CD8-positive, alpha-beta memory T cell (primary cell): ENCODE measurements at regions not wholly inside any gene's neighbourhood (a gene's known extent, or its start where the extent isn't known, plus 50 kb on each side); places are given as distances from the start of the nearest gene placed in this dataset.
A peak's percentile ranks its signal among the peaks of the same experiment; 100 is the strongest.

Experiments used
- CTCF ChIA-PET: fragments of 350-600 bp; sonication (Branson Sonifier 250); formaldehyde crosslinking; loops from one replicate; lab custom pipeline; 2021; ENCODE audit warnings: antibody characterized with exemption; lab: Charles Lee
- POLR2A ChIA-PET: fragments of 350-600 bp; sonication (Branson Sonifier 250); formaldehyde crosslinking; loops from one replicate; lab custom pipeline; 2021; ENCODE audit warnings: antibody characterized with exemption; lab: Charles Lee
- DNase-seq, 5 donors: peaks; one replicate each; pipeline versions ENCODE4 v3.0.0 to v3.0.0-alpha.2; 2020 to 2022; ENCODE audit warnings: mixed read lengths in 1 of 5
- H3K27ac ChIP-seq: one replicate; pipeline ENCODE4 v1.7.0; 2013; ENCODE audit warnings: low read depth, mild to moderate bottlenecking, low read length, moderate library complexity
- H3K27me3 ChIP-seq: 2 replicates; pipeline ENCODE4 v1.7.0; 2013; ENCODE audit warnings: low read length, mild to moderate bottlenecking; ENCODE audit not compliant: insufficient read depth, poor library complexity, severe bottlenecking
- H3K36me3 ChIP-seq: 2 replicates; pipeline ENCODE4 v1.7.0; 2013; ENCODE audit warnings: mild to moderate bottlenecking, low read length, moderate library complexity; ENCODE audit not compliant: insufficient read depth
- H3K4me1 ChIP-seq: 2 replicates; pipeline ENCODE4 v1.7.0; 2013; ENCODE audit warnings: mild to moderate bottlenecking, low read length, moderate library complexity; ENCODE audit not compliant: insufficient read depth
- H3K4me3 ChIP-seq: 2 replicates; pipeline ENCODE4 v1.7.0; 2013; ENCODE audit warnings: mild to moderate bottlenecking, low read length
- H3K9me3 ChIP-seq: 2 replicates; pipeline ENCODE4 v1.7.0; 2013; ENCODE audit warnings: mild to moderate bottlenecking, low read length
- H3K27ac Mint-ChIP-seq, 8 donors: one replicate each; pipeline ENCODE4 v1.8.0; 2020 to 2021; ENCODE audit warnings: mixed read lengths in 8 of 8, mild to moderate bottlenecking in 6 of 8, inconsistent platforms in 3 of 8, moderate library complexity in 3 of 8
- H3K27me3 Mint-ChIP-seq, 2 donors: one replicate each; pipeline ENCODE4 v1.8.0; 2020 to 2021; ENCODE audit warnings: mixed read lengths in 2 of 2, mild to moderate bottlenecking in 1 of 2, moderate library complexity in 1 of 2
- H3K36me3 Mint-ChIP-seq, 3 donors: one replicate each; pipeline ENCODE4 v1.8.0; 2020 to 2021; ENCODE audit warnings: mixed read lengths in 3 of 3, inconsistent platforms in 1 of 3, mild to moderate bottlenecking in 1 of 3
- H3K4me1 Mint-ChIP-seq, 3 donors: one replicate each; pipeline ENCODE4 v1.8.0; 2020 to 2021; ENCODE audit warnings: mixed read lengths in 3 of 3, inconsistent platforms in 1 of 3, mild to moderate bottlenecking in 1 of 3
- H3K4me3 Mint-ChIP-seq, 7 donors: one replicate each; pipeline ENCODE4 v1.8.0; 2020 to 2021; ENCODE audit warnings: mixed read lengths in 7 of 7, mild to moderate bottlenecking in 6 of 7, moderate library complexity in 4 of 7, inconsistent platforms in 2 of 7
- H3K9me3 Mint-ChIP-seq, 5 donors: one replicate each; pipeline ENCODE4 v1.8.0; 2020 to 2022; ENCODE audit warnings: mixed read lengths in 5 of 5, mild to moderate bottlenecking in 3 of 5, moderate library complexity in 2 of 5, inconsistent platforms in 1 of 5

DNA sequence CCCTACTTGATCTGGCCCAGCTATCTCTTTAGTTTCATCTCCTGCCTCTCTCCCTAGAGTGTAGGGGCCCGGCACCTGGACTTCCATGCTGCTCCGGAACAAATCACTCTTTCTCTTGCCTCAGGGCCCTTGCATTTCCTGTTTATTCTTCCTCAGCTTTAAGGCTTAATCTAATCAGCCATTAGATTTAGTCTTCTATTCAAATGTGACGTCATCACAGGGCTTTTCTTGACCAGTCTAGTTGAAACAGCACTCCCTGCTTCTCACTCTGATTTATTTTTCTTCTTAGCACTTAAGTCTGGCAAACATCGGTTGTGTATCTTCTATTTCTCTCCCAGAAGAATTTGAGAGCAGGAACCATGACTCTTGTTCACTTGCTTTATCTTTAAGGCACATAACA lies 564.1 kb downstream of the EFNB2 start:
- H3K36me3 Mint-ChIP-seq, result no peaks in the 10 kb centered on the region

DNA sequence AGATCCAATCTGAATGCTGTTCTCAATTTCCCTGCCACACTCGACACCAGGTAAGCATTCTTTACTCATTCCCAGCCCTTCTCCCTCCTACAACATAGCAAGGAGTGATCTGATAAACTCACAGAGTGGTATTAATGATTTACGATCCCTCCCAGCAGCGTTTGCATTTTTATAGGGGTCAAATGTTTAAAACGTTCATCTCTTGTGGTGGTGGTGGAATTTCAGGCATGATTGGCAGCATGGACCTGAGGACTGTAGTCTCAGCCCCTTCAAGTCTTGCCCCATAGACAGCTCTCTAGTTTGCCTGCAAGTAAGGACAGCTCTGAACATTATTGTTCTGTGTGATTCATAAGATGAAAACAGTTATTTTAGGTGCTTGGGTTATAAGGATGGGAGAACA lies 565.7 kb downstream of the EFNB2 start:
- Histone ChIP-seq H3K27me3 (no peaks in the 10 kb centered on the region), H3K27ac (no peak overlapping the region), H3K9me3 (no peaks in the 10 kb centered on the region), H3K36me3 (no peaks in the 10 kb centered on the region), H3K4me3 (no peak overlapping the region), H3K4me1 (no peaks in the 10 kb centered on the region)
- Mint-ChIP-seq H3K4me3 (no peak overlapping the region), H3K27me3 (peaks cover 0 to 1% of the 10 kb centered on the region in 2 donors), H3K36me3 (no peaks in the 10 kb centered on the region), H3K9me3 (peaks cover 0 to under 1% (median 0%) of the 10 kb centered on the region in 5 donors), H3K27ac (no peak overlapping the region), H3K4me1 (no peaks in the 10 kb centered on the region)
- DNase-seq, result no peak
- CTCF ChIA-PET, result no interaction called here
- POLR2A ChIA-PET, result no interaction called here

More for the DNA sequence above, 564.1 kb downstream of the EFNB2 start:
- ChIA-PET POLR2A (no interaction called here), CTCF (no interaction called here)
- Histone ChIP-seq H3K27me3 (no peaks in the 10 kb centered on the region), H3K36me3 (no peaks in the 10 kb centered on the region), H3K27ac (no peak overlapping the region), H3K4me1 (no peaks in the 10 kb centered on the region), H3K9me3 (no peaks in the 10 kb centered on the region), H3K4me3 (no peak overlapping the region)
- Mint-ChIP-seq H3K27me3 (peaks cover 0 to 1% of the 10 kb centered on the region in 2 donors), H3K27ac (peak overlapping the region in 1 of 8 donors; percentile 65), H3K4me3 (no peak overlapping the region), H3K4me1 (no peaks in the 10 kb centered on the region), H3K9me3 (peaks cover 0 to 3% (median 0%) of the 10 kb centered on the region in 5 donors)
- DNase-seq, result no peak

DNA sequence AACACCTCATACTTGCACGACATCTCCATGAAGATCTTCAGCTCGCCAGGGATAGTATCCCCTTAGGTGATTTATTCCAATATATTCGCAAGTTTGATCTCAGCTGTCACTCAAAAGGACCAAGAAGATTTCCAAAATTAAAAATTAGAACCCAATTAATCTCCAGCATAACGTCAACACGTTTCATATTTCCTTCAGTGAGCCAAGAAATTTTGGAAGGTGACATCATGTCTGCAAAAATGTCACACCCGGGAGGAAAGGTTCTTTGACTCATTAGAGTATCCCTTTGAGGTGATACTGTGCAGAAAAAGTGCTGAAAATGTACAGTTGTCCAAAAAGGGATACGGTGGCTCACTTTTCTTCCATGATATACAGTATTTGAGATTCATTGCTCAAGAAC lies 569.6 kb downstream of the EFNB2 start:
- POLR2A ChIA-PET, result no interaction called here
- Histone ChIP-seq H3K36me3 (no peaks in the 10 kb centered on the region), H3K27ac (no peak overlapping the region), H3K4me3 (no peak overlapping the region), H3K27me3 (no peaks in the 10 kb centered on the region), H3K9me3 (no peaks in the 10 kb centered on the region), H3K4me1 (no peaks in the 10 kb centered on the region)
- peaks cover 0 to 3% of the 10 kb centered on the region in 2 donors for H3K27me3 Mint-ChIP-seq
- no peaks in the 10 kb centered on the region for H3K36me3 Mint-ChIP-seq
- no peak for DNase-seq
- CTCF ChIA-PET, result no interaction called here
- no peaks in the 10 kb centered on the region for H3K9me3 Mint-ChIP-seq
- H3K4me1 Mint-ChIP-seq, result no peaks in the 10 kb centered on the region
- no peak overlapping the region for H3K27ac Mint-ChIP-seq
- no peak overlapping the region for H3K4me3 Mint-ChIP-seq

DNA sequence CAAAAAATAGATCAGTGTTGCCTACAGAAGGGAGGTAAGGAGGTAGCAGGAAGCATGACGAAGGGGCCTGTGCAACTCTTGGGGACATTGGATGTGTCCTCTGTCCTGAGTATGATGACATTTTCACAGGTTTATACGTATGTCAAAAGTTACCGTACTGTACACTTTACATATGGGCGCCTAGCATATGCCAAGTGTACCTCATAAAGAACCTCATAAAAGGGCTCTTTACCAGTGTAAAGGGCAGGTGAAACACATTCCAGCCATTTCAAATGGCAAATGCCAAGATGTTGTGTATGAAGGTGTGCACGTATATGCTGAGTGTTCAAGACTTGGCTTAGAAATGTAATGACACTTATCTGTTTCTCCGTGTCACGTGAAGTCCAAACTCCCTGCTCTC lies 573.4 kb downstream of the EFNB2 start:
- no peaks in the 10 kb centered on the region for H3K9me3 Mint-ChIP-seq
- H3K27me3 ChIP-seq, result no peaks in the 10 kb centered on the region
- H3K4me3 ChIP-seq, result no peak overlapping the region
- H3K4me3 Mint-ChIP-seq, result no peak overlapping the region
- no peak overlapping the region for H3K27ac ChIP-seq
- ChIA-PET CTCF (no interaction called here), POLR2A (no interaction called here)
- no peaks in the 10 kb centered on the region for H3K4me1 Mint-ChIP-seq
- no peaks in the 10 kb centered on the region for H3K4me1 ChIP-seq
- H3K27me3 Mint-ChIP-seq, result peaks cover 0 to 2% of the 10 kb centered on the region in 2 donors
- no peaks in the 10 kb centered on the region for H3K36me3 Mint-ChIP-seq
- H3K36me3 ChIP-seq, result no peaks in the 10 kb centered on the region
- H3K27ac Mint-ChIP-seq, result no peak overlapping the region
- no peaks in the 10 kb centered on the region for H3K9me3 ChIP-seq
- no peak for DNase-seq

- no peak for DNase-seq
- Mint-ChIP-seq H3K4me1 (no peaks in the 10 kb centered on the region), H3K27me3 (peaks cover 0 to 2% of the 10 kb centered on the region in 2 donors), H3K9me3 (no peaks in the 10 kb centered on the region), H3K27ac (no peak overlapping the region), H3K4me3 (no peak overlapping the region), H3K36me3 (no peaks in the 10 kb centered on the region)
- ChIA-PET POLR2A (no interaction called here), CTCF (no interaction called here)
- Histone ChIP-seq H3K9me3 (no peaks in the 10 kb centered on the region), H3K4me1 (no peaks in the 10 kb centered on the region), H3K27me3 (no peaks in the 10 kb centered on the region), H3K27ac (no peak overlapping the region), H3K36me3 (no peaks in the 10 kb centered on the region), H3K4me3 (no peak overlapping the region)
Measured at GRCh38 chr13:105961438-105961837, 574.0 kb downstream of the EFNB2 start.

DNA sequence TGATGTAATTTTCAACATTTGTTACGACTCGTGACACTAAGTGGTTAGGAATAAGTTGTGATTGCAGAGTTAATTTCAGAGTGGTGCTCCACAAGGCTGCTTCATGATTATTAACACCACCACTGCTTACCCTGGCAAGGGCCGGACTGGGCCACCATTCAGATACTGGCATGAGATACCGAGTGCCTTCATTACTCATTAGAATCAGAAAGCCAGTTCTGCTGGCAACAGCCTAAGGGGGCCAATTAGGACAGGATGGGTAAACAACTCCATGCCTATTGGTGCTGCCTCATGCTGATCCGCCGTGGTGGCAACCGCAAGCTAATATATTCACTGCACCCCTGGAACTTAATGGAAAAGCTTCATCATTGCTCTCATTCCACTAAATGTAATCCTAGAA lies 575.1 kb downstream of the EFNB2 start:
- no peaks in the 10 kb centered on the region for H3K36me3 ChIP-seq
- H3K4me1 ChIP-seq, result no peaks in the 10 kb centered on the region
- no peak for DNase-seq
- ChIA-PET POLR2A (no interaction called here), CTCF (no interaction called here)
- H3K27ac Mint-ChIP-seq, result no peak overlapping the region
- H3K27ac ChIP-seq, result no peak overlapping the region
- no peaks in the 10 kb centered on the region for H3K9me3 ChIP-seq
- no peak overlapping the region for H3K4me3 ChIP-seq
- H3K27me3 Mint-ChIP-seq, result peaks cover 0 to 2% of the 10 kb centered on the region in 2 donors
- H3K36me3 Mint-ChIP-seq, result no peaks in the 10 kb centered on the region
- no peaks in the 10 kb centered on the region for H3K4me1 Mint-ChIP-seq
- no peaks in the 10 kb centered on the region for H3K9me3 Mint-ChIP-seq
- no peak overlapping the region for H3K4me3 Mint-ChIP-seq
- H3K27me3 ChIP-seq, result no peaks in the 10 kb centered on the region

DNA sequence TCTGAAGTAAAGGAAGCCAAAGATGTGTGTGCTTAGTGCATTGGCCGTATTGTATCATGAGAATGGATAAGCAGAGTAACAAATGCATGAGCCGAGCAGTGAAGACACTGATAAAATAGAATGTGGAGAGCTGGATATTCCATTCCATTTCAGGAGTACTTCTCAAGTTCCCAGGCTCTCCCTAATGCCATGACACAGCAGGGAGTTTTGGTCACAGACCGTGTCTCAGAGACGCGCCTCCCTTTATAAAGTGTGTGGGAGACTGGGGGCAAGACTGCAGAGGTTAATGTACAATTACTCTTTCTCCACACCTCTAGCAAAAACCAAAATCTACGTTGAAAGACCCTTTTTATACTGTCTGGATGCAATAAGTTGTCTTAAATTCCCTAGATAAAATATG lies 575.6 kb downstream of the EFNB2 start:
- no peaks in the 10 kb centered on the region for H3K4me1 ChIP-seq

DNA sequence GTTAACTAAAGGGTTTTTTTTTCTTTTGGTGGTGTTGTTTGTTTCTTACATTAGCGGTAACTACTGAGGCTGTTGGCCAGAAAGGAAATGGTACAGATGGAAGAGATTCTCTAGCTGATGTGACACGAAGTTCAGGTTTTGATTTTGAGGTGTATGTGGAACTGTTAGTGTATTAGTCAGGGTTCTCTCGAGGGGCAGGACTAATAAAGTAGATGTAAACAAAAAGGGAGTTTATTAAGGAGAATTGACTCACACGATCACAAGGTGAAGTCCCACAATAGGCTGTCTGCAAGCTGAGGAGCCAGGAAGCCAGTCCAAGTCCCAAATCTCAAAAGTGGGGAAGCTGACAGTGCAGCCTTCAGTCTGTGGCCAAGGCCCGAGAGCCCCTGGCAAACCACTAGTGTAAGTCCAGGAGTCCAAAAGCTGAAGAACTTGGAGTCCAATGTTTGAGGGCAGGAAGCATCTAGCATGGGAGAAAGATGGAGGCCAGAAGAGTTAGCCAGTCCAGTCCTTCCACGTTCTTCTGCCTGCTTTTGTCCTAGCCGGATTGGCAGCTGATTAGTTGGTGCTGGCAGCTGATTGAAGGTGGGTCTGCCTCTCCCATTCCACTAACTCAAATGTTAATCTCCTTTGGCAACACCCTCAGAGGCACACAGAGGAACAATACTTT lies 577.6 kb downstream of the EFNB2 start:
- Histone ChIP-seq H3K4me3 (no peak overlapping the region), H3K27ac (no peak overlapping the region), H3K4me1 (no peaks in the 10 kb centered on the region), H3K9me3 (no peaks in the 10 kb centered on the region), H3K36me3 (no peaks in the 10 kb centered on the region), H3K27me3 (no peaks in the 10 kb centered on the region)
- no peak for DNase-seq
- Mint-ChIP-seq H3K27ac (no peak overlapping the region), H3K4me3 (no peak overlapping the region), H3K9me3 (no peaks in the 10 kb centered on the region), H3K4me1 (no peaks in the 10 kb centered on the region), H3K27me3 (no peaks in the 10 kb centered on the region), H3K36me3 (no peaks in the 10 kb centered on the region)
- CTCF ChIA-PET, result no interaction called here
- POLR2A ChIA-PET, result no interaction called here

More for the DNA sequence above, 575.6 kb downstream of the EFNB2 start:
- Mint-ChIP-seq H3K27me3 (peaks cover 0 to 2% of the 10 kb centered on the region in 2 donors), H3K9me3 (no peaks in the 10 kb centered on the region), H3K4me1 (no peaks in the 10 kb centered on the region), H3K4me3 (no peak overlapping the region), H3K27ac (no peak overlapping the region), H3K36me3 (no peaks in the 10 kb centered on the region)
- no peak for DNase-seq
- ChIA-PET POLR2A (no interaction called here), CTCF (no interaction called here)
- H3K9me3 ChIP-seq, result no peaks in the 10 kb centered on the region
- no peak overlapping the region for H3K4me3 ChIP-seq
- no peaks in the 10 kb centered on the region for H3K27me3 ChIP-seq
- H3K36me3 ChIP-seq, result no peaks in the 10 kb centered on the region
- no peak overlapping the region for H3K27ac ChIP-seq
